Urothelium cell line (cell line): ENCODE measurements at regions not wholly inside any gene's neighbourhood (a gene's known extent, or its start where the extent isn't known, plus 50 kb on each side); places are given as distances from the start of the nearest gene placed in this dataset.
"Not testable (repeated sequence)": the region's sequence is repeated elsewhere in the genome, so short reads cannot be mapped to it uniquely, and the experiment has no call there.

Experiments used
- DNase-seq: peaks from one replicate; pipeline ENCODE4 v3.0.0; 2011; ENCODE audit warnings: low spot score, mixed read lengths
- FAIRE-seq: peaks from 2 replicates; lab custom pipeline; 2011; peaks lifted over from hg19 to GRCh38; lab: Jason Lieb, UNC

DNA sequence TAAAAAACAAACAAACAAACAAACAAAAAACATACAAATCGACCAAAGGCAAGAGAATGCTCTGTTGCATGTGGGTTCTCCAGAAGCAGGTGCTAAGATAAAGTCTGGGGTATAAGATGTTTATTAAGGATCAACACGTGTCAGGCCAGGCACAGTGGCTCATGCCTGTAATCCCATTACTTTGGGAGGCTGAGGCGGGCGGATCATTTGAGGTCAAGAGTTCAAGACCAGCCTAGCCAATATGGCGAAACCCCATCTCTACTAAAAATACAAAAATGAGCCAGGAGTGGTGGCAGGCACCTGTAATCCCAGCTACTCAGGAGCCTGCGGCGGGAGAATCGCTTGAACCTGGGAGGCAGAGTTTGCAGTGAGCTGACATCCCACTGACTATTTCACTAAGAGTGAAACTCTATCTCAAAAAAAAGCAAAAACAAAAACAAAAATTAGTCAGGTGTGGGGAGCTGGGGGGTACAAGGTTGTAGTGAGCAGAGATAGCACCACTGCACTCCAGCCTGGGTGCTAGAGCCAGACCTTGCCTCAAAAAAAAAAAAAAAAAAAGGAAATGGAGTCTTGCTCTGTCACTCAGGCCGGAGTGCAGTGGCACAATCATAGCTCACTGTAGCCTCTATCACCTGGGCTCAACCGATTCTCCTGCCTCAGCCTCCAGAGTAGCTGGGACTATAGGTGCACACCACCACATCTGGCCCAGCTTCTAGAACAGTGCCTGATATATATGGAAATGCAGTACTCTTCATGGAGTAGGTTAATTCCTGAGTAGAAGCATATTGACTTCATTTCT lies 86.8 kb upstream of the JARID2 start:
- DNase-seq, result no peak
- FAIRE-seq, result no peak

DNA sequence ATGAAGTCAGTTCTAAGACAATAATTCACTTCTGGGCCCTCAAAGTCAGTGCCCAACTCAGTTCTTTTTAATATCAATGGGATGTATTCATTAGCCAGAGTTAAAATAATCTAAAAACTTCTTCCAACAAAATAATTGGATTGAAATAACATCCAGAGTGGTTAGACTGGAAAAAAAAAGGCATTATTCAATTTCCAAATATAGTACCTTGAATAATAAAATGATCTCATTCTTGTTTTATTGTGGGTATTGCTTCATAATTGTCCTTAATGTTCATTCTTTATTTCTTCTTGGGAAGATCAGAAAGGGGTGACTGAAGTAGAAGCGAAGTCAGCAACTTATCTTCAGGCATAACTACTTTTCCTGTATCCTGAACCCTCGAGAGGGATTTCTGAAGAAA lies 85.1 kb upstream of the JARID2 start:
- DNase-seq, result no peak

DNA sequence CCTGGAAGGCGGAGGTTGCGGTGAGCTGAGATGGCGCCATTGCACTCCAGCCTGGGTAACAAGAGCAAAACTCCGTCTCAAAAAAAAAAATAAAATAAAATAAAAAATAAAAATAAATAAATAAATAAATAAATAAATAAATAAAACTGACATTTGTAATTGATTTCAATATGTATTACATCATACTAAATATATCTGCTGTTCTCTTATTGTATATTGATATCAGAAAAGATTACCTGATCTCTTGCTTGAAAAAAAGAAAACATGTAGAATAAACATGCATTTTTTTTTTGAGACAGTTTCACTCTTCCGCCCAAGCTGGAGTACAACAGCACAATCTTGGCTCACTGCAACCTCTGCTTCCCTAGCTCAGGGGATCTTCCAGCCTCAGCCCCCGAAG lies 81.0 kb upstream of the JARID2 start:
- not testable (repeated sequence) for DNase-seq, FAIRE-seq

More for the DNA sequence above, 85.1 kb upstream of the JARID2 start:
- FAIRE-seq, result no peak

DNA sequence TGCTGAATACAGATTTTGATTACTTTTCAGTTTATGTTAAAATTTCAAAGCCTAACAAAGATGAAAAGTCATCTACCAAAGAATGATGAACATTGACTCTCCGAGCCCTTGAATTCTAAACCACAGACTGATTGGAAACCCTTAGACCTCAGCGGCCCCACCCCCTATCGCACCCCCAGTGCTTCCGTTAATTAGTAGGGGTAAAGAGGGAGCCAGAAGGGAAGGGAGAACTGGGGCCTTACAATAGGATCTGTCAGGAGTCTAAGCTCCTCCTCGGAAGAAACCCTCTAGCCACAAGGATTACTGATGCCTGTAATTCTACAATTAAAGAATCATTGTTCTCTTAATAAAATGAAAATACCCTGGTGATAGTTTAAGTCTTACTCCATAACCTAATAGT lies 79.7 kb upstream of the JARID2 start:
- FAIRE-seq (no peak), DNase-seq (no peak)

DNA sequence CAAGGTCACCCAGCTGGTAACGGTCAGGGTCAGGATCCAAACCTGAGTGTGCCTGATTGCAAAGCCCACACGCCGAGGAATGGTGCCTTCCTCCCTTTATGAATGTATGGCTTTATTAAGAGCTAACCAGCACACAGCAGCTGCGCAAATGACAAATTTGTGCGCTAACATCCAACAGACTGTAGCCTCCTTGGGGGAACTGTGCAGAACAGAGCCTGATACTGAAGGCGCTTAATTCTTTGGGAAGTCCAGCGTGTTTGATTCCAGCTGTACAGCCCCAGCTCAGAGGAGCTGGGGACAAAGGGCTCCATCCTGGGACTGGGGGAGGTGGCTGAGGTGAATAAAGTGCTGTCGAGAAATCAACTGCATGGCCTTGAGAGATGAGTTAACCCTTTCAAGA lies 75.7 kb upstream of the JARID2 start:
- no peak for FAIRE-seq

DNA sequence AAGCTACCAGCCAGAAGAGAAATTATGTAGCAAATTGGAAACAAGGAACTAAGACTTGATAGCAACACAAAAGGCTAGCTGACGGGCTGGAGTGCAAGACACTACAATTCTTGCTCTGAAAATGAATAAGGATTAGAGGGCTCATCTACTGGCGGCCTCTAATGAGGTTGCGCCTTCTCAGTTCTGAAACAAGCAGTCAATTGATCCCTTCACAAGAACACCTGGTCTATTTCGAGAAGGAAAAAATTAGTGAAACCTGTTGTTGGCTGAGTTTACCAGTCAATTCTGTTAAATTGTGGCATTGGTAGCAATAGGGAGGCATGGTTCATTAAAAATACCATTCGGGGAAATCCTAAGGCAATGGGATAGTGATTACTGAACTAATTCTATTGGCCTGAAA lies 74.8 kb upstream of the JARID2 start:
- DNase-seq (no peak), FAIRE-seq (no peak)

More for the DNA sequence above, 75.7 kb upstream of the JARID2 start:
- DNase-seq, result no peak

DNA sequence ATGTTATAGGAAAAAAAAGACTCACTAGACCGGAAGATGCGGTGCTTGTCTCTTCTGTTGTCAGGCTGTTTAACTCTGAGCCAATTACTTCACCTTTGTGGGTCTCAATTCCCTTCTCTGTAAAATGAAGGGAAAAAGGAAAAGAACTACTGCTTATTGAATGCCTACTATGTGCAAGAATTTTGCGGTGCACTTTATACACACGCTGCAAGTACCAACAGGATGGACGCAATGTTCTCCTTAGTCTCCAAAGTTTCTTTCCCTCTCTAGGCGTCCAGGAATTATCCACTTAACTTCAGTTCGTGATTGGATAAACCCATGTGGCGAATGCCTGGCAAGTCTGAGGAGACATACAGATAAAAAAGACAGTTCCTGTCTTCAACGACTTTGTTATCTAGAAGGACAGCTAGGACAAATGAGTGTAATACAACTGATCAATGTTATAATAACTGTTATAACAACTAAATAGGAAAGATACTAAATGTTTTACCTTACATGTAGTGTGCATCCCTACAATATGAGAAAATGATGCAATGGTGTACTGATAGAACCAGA lies 69.0 kb upstream of the JARID2 start:
- FAIRE-seq (no peak), DNase-seq (no peak)

DNA sequence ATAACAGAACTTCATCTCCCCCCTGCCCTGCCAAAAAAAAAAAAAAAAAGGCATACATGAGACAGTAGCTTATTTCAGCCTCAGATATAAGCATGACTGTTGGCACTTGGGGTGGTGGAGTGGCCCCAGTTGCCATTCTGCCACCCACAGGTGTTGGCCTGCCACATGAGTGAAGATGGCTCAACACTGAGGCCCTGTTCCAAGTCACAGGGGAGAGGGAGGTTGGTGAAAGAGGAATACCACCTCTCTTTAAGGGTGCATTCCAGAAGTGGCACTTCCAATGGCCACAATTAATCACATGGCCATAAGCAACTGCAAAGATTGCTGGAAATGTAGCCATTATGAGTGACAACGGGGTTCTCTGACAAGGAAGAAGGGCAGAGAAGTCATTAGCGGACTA lies 61.9 kb upstream of the JARID2 start:
- FAIRE-seq, result no peak
- no peak for DNase-seq

DNA sequence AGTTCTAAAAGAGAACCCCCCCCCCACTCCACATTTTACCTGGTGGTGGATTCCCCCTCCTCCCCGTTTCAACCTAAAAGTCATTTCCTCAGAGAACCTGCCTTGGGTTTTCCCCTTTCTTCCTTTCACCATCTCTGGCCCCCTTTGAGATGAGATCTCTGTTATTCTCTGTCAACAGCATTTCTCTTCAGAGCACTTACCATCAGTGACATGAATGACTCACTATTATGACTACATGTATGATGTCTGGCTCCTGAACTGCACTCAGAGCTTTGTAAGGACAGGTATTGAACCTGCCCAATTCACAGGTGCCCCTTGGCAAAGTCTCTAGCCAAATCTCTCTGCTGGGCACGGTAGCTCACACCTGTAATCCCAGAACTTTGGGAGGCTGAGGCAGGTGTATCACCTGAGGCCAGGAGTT lies 61.4 kb upstream of the JARID2 start:
- no peak for FAIRE-seq
- DNase-seq, result no peak

DNA sequence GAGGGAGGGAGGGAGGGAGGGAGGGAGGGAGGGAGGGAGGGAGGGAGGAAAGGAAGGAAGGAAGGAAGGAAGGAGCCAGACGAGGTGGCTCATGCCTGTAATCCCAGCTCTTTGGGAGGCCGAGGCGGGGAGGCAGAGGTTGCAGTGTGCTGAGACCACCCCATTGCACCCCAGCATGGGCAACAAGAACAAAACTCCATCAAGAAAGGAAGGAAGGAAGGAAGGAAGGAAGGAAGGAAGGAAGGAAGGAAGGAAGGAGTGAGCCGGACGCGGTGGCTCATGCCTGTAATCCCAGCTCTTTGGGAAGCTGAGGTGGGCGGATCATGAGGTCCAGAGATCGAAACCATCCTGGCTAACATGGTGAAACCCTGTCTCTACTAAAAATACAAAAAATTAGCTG lies 60.8 kb upstream of the JARID2 start:
- DNase-seq, FAIRE-seq: not testable (repeated sequence)

DNA sequence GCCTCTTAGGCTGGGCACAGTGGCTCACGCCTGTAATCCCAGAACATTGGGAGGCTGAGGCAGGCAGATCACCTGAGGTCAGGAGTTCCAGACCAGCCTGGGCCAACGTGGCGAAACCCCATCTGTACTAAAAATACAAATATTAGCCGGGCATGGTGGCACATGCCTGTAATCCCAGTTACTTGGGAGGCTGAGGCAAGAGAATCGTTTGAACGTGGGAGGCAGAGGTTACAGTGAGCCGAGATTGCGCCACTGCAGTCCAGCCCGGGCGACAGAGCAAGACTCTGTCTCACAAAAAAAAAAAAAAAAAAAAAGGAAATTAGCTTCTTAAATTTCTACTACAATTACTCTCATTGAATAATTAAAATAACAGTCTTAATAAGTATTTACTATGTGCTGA lies 52.4 kb upstream of the JARID2 start:
- DNase-seq, FAIRE-seq: not testable (repeated sequence)

DNA sequence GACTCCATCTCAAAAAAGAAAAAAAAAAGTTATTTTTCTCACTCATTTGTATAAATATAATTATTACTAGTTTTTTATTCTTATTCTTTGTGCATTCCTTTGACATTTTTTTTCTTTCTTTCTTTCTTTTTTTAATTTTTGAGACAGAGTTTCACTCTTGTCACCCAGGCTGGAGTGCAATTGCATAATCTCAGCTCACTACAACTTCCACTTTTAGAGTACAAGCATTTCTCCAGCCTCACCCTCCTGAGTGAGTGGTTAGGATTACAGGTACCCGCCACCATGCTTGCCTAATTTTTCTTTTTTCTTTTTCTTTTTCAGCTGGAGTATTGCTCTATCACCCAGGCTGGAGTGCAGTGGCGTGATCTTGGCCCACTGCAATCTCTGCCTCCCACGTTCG lies 51.4 kb upstream of the JARID2 start:
- no peak for DNase-seq
- no peak for FAIRE-seq
